GM18907 (cell line): ENCODE measurements at regions not wholly inside any gene's neighbourhood (a gene's known extent, or its start where the extent isn't known, plus 50 kb on each side); places are given as distances from the start of the nearest gene placed in this dataset.
A peak's percentile ranks its signal among the peaks of the same experiment; 100 is the strongest.

Source experiments
- ATAC-seq: cut with Tn5 transposase; IDR thresholded peaks from one replicate; pipeline ENCODE4 v1.9.1; 2021; ENCODE audit warnings: mild to moderate bottlenecking, moderate library complexity; ENCODE audit not compliant: unreplicated experiment

- ATAC-seq: no peak
These were observed 201.7 kb downstream of the GADD45G start for GRCh38 chr9:89806371-89807100.

DNA sequence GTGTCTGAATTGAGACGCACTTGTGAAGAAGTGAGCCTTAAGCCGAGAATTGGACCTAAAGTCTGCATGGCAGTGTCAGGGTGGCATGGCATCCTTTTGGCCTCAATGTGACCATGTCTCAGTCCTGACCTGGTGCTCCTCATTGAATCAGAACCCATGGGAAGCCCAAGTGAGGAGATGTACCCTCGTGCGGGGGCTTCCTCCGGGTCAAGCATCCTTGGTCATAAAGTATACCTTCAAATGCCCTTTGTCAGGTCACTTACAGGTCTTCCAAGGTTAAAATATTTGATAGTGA lies 202.2 kb downstream of the GADD45G start:
- no peak for ATAC-seq

- ATAC-seq: no peak
These were observed 202.9 kb downstream of the GADD45G start for GRCh38 chr9:89807682-89808075.

GRCh38 chr9:89808076-89808755 lies 203.4 kb downstream of the GADD45G start:
- ATAC-seq: no peak

DNA sequence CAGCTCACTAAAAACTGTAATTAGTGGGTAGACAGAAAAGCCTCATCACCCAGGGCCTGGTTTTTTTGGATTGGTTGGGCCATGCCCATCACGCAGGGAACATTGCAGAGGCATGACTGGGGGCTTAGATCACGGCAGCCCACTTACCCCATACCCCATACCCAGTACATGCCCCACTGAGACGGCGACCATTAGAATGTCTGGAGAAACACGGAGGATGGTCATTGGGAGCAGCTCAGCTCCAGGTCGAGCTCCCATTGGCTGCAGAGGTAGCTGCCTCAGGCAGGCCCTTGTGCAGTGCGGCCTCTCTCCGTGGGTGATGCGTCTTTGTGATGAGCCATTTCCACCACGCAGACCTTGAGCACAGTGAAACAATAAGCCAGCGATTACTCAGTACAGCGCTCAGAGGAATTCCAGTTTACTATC lies 204.0 kb downstream of the GADD45G start:
- no peak for ATAC-seq

DNA sequence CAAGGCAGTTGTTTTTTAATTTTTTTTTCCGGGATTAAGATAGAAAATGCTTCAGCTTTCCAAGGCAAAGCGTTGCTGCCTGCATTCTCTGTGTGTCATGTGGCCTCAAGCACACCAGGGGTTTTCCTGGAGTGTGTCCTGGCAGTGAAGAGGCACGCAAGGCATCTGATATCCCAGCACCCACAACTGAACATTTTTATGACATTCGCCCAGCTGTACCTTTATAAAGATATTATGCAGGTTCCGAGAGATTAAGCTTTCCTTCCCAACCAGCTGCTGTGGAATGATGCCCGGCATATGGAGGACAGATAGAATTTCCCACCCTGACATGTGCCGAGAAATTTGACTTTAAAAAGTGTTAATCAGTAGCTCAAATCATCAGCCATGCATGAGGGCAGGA lies 205.6 kb downstream of the GADD45G start:
- ATAC-seq: no peak

GRCh38 chr9:89811356-89811755 lies 206.5 kb downstream of the GADD45G start:
- ATAC-seq: no peak

GRCh38 chr9:89811886-89812450 lies 207.2 kb downstream of the GADD45G start:
- no peak for ATAC-seq

DNA sequence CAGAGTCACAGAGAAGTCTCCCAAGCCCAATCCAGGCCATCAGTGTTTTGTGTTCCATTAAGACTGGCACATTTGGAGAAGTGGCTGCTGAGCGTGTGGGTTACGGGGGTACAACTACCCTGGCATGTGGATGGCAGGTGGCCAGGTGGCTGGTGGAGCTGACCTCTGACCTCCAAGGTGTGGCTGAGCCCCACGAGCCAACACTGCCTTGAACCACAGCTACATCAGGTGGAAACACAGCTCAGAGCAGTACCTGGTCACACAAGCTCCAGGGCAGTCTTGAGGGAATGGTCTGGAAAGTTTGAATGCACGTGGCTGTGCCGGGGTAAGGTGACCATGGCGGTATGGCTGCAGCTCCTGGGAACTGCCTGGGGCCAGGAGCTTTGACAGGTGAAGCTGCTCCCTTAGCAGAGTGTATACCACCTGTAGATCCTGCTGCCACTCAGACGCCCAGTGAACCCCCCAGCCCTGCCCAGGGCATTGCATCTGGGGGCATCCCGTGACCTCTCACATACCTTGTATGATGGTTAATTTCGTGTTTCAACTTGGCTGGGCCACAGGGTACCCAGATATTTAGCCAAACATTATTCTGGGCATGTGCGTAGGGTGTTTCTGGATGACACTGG lies 207.9 kb downstream of the GADD45G start:
- ATAC-seq: no peak

DNA sequence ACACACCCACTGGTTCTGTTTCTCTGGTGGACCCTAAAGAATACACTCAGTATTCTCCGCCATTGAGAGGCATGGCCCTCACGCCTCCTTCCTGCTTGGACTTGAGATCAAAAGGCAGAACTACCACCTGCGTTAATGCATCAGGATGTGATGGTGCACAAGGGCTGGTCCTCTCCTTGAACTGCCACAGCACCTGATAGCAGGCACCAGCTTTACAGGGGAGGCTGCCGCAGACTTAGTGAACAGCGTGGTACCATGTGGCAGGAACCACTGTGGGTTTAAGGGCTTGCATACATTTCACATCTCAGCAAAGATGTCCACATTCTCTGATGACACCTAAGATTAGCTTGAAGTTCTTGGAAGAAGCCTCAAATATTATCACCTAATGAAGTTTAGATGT lies 208.7 kb downstream of the GADD45G start:
- ATAC-seq: no peak

DNA sequence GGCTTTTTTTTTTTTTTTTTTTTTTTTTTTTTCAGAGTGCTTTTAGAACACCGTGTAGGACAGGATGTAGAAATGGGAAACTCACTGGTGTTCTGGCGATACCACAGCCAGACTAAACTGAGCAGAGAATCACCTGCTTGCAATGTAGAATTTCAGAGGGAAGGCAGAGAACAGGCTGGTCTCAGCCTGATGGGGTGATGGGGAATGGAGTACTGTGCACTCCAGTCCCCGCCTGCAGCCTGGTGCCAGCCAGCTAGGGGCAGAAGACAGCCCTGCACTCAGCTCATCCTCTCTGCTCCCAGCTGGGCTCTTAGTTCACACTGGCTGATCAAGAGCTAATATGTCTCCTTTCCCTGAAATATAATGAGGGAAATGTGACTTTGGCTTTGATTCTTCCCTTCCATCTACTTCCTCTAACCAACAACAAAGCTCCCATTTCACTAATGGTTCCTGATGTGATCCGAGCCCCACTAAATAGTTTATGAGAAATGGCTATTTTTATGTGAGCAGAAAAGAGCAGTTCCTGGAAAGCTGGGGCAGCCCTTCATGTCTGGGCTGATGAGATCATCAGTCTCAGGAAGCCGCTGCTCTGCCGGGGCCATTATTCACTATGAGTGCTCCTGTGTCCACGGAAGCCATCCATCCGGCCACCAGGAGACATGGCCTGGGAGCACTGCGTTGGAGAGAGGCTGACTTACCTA lies 209.7 kb downstream of the GADD45G start:
- no peak for ATAC-seq

DNA sequence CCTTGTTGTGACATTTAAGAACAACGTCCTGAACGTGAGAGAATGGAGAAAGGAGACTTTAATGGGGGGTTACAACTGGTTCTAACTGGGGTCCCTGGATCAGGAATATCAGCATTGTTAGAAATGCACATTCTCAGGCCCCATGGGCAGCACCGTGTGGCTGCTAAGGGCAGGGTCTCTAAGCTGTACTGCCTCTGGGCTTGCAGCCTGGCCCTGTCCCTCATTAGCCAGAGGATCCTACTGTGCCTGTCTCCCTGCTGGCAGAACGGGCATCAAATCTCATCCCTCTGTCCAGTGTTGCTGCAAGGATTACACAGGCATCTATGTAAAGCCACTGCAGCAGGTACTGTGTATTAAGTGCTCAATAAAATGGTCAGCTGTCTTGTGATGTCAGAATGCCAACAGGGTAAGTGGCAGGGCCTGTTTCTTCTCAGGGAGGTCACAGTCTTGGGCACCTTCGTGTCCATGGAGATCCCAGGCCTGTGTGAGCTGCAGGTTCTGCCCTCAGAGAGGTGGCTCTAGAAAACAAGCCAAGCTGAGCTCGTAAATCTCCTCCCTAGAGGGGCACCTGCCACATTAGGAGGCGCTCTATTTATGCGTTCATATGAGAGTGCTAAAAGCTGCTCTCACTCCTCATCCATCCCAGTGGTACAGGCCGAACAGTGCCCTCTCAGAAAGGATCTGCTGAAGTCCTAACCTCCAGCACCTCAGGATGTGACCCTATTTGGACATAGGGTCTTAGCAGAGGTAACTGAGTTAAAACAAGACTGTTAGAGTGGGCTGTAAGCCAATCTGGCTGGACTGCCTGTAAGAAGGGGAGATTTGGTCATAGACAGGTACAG lies 210.5 kb downstream of the GADD45G start:
- peak; percentile 59 for ATAC-seq

- ATAC-seq: peak; percentile 89
These were observed 211.2 kb downstream of the GADD45G start for GRCh38 chr9:89815903-89816573.

DNA sequence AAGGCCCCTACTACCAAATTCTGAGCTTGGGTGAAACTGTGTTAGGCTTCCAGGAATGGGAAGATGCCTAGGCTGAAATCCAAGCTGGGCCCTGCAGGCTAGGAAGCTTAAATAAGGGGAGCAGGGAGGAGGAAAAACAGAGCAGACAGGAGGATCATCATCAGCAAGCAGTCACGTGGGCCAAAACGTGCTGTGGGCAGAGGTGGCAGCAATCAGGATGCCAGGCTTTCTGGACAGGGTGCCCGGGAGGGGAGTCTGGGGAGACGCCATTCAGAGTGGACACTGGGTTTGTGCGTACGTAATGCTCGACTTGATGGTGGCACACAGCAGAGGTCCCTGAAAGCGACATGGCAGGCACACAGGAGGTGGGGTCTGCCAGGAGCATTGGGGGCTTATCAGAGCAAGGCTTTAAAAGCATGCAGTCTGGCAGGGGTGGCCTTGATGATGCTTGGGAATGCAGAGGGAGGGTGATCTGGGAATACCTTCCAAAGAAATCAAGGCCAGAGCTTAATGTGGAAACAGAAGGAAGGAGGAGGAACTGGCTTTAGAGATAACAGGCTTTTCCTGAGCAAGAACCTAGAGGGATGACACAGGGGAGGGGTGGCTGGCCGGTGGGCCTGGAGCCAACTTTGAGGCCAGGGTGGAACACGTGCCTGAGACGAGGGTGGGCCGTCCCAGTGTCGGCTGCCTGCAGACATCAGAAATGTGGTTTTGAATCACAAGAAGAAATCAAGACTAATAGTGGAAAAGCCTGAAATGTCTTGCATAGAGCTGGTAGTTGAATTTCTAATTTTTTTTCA lies 212.5 kb downstream of the GADD45G start:
- ATAC-seq: no peak

GRCh38 chr9:89820337-89820736 lies 215.5 kb downstream of the GADD45G start:
- no peak for ATAC-seq

DNA sequence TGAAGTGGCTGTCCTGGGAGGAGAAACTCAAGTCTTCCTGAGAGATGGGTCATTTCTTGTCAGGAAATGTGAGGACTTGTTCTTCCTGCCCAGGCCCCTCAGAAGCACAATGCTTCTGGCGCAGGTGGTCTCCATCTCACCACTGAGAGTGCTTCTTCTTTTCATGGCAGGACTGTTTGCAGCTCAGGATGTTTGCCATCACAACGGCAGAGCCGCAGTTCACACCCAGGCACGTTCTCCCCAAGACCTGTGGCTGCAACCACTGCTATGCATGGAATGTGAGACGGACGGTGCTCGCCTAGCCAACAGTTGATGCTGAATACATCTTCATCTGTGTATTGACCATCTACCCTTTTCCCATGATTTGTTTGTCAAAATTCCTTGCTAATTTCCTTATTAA lies 216.3 kb downstream of the GADD45G start:
- ATAC-seq: no peak

- ATAC-seq: no peak
These were observed 218.2 kb downstream of the GADD45G start for GRCh38 chr9:89822996-89823395.

- no peak for ATAC-seq
These were observed 220.9 kb downstream of the GADD45G start for GRCh38 chr9:89825669-89826068.

- ATAC-seq: no peak
These were observed 221.4 kb downstream of the GADD45G start for GRCh38 chr9:89826186-89826585.
